ENCODE measurements at regions not wholly inside any gene's neighbourhood (a gene's known extent, or its start where the extent isn't known, plus 50 kb on each side); places are given as distances from the start of the nearest gene placed in this dataset.

DNA sequence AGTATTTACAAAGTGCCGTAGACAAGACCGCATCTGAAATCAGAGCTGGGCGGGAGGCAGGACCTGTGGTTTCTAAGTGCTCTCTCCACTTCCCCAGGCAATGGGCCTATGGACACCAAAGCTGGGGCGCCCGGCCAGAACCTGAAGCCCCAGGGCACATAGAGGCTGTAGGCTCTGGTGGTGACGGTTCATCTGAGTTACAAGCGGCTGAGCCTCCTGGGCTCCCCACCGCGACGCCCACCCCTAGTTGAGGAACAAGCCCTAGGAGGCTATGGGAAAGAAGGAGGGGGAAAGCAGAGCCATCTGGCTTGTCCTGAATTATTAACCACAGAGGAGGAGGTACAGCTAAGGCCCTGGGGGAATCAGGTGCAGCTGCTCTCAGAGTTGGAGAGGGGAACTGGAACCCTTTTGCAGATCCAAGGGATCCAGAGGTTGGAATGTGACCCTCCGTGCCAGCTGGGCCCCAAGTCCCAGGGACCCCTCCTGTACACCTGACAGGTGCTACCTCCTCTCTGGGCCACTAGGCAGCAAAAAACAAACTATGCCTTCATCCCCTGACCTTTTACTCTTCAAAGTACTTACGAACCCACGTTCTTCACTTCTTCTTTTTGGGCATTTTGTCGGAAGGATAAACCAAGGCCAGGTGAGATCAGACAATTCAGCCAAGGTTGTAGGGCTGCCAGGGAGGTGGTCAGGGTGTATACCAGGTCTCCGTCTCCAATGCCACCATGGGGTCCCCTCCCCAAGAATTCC, 77.2 kb downstream of the ARL6IP4 start:
- WGBS, 2 donors, result 87 to 96% methylated on average over 10 to 15 of the region's 15 CpGs
- Histone ChIP-seq H3K36me3 (no peaks in the 10 kb centered on the region), H3K9me3 (no peaks in the 10 kb centered on the region), H3K4me3 (replicated peaks in 1 of 3) (no peak overlapping the region), H3K4me1 (peaks cover 0 to 29% of the 10 kb centered on the region in 2 donors), H3K27ac (no peak overlapping the region), H3K27me3 (no peaks in the 10 kb centered on the region)
- TF ChIP-seq POLR2A (IDR thresholded peaks at IDR 0.05), result no peak
- TF ChIP-seq, protein P1, sequence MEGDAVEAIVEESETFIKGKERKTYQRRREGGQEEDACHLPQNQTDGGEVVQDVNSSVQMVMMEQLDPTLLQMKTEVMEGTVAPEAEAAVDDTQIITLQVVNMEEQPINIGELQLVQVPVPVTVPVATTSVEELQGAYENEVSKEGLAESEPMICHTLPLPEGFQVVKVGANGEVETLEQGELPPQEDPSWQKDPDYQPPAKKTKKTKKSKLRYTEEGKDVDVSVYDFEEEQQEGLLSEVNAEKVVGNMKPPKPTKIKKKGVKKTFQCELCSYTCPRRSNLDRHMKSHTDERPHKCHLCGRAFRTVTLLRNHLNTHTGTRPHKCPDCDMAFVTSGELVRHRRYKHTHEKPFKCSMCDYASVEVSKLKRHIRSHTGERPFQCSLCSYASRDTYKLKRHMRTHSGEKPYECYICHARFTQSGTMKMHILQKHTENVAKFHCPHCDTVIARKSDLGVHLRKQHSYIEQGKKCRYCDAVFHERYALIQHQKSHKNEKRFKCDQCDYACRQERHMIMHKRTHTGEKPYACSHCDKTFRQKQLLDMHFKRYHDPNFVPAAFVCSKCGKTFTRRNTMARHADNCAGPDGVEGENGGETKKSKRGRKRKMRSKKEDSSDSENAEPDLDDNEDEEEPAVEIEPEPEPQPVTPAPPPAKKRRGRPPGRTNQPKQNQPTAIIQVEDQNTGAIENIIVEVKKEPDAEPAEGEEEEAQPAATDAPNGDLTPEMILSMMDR (IDR thresholded peaks at IDR 0.05), result no peak
- DNase-seq, result no peak
- intact Hi-C loops (cut with DNase I), result no loop called here

DNA sequence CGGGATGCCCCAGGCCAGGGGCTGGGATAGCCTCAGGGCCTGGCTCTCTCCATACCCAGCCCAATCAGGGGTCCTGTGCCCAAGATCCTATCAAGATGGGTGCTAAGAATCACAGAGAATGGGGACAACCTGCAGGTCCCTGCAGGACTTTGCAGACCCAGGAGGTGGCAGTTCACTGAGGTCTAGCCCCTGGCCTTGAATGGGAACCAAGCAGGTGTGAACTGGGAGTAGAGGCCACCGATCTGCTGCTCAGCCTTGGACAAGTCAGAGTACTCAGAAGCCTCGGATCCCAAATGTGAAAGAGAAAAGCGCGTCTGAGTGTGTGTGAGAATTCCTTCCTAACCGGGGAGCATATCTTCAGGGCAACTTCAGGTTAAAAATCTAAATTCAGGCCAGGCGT, 76.2 kb downstream of the ARL6IP4 start:
- no peaks in the 10 kb centered on the region for H3K27me3 ChIP-seq
- 91 to 93% methylated on average over 6 to 7 of the region's 7 CpGs for WGBS, 2 donors
- no peaks in the 10 kb centered on the region for H3K9me3 ChIP-seq
- intact Hi-C loops (cut with DNase I), result no loop called here
- peaks cover 0 to 25% of the 10 kb centered on the region in 2 donors for H3K4me1 ChIP-seq
- DNase-seq, result no peak
- TF ChIP-seq POLR2A (IDR thresholded peaks at IDR 0.05), result no peak
- TF ChIP-seq, protein P1 (IDR thresholded peaks at IDR 0.05), result no peak
- no peak overlapping the region for H3K27ac ChIP-seq
- H3K4me3 ChIP-seq (replicated peaks in 1 of 3), result no peak overlapping the region
- no peaks in the 10 kb centered on the region for H3K36me3 ChIP-seq

DNA sequence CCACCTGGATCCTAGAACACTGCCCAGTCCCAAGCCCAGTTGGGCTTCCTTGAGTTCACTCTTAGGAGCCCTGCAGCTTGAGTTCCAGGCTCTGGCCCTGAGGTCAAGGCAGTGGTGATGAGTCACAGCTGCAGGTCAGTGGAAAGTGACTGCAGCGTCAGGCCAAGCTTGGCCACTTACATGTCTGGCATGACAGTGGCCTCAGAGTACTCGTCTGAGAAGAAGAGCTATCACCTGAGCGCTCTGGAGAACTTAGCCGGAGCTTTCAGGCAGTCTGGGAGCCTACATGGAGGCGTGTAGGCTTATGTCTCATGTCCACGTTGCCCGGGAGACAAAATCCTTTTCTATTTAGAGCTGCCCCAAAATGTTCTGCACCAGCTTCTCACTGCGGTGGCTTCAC, 75.6 kb downstream of the ARL6IP4 start:
- no peak overlapping the region for H3K27ac ChIP-seq
- peak; percentile 27 to 40 for DNase-seq
- TF ChIP-seq POLR2A (IDR thresholded peaks at IDR 0.05), result no peak
- TF ChIP-seq, protein P1 (IDR thresholded peaks at IDR 0.05), result no peak
- WGBS, 2 donors, result 79 to 97% methylated on average over 5 to 8 of the region's 8 CpGs
- H3K4me3 ChIP-seq (replicated peaks in 1 of 3), result no peak overlapping the region
- no peaks in the 10 kb centered on the region for H3K9me3 ChIP-seq
- H3K27me3 ChIP-seq, result no peaks in the 10 kb centered on the region
- intact Hi-C loops (cut with DNase I), result no loop called here
- H3K36me3 ChIP-seq, result no peaks in the 10 kb centered on the region
- peaks cover 0 to 25% of the 10 kb centered on the region in 2 donors for H3K4me1 ChIP-seq

DNA sequence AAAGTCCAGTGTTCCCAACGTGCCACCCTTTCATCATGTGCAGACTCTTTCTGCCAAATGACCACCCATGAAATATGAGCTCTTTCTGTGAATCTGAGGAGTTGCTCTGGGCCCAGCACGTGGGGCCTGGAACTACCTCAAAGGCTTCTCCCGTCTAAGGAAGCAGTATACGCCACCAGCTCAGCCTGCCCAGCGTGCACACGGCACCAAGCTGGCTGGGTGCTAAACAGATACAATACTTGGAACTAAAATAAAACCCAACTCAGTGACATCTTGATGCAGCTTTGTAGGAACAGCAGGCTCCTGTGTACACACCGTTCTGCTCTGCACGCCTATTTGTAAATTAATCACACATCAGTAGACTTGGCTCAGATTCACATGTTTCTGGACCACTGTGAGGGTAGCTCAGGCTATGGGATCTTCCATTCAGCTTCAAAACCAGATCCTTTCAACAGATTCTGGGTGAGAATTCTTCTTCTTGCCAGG, 74.8 kb downstream of the ARL6IP4 start:
- WGBS, 2 donors, result 82 to 84% methylated on average over 8 of the region's 8 CpGs
- TF ChIP-seq POLR2A (IDR thresholded peaks at IDR 0.05), result no peak
- TF ChIP-seq, protein P1 (IDR thresholded peaks at IDR 0.05), result no peak
- H3K27ac ChIP-seq, result no peak overlapping the region
- H3K4me3 ChIP-seq (replicated peaks in 1 of 3), result no peak overlapping the region
- H3K9me3 ChIP-seq, result no peaks in the 10 kb centered on the region
- H3K4me1 ChIP-seq, result peaks cover 0 to 24% of the 10 kb centered on the region in 2 donors
- no peaks in the 10 kb centered on the region for H3K36me3 ChIP-seq
- H3K27me3 ChIP-seq, result no peaks in the 10 kb centered on the region
- intact Hi-C loops (cut with DNase I), result no loop called here
- no peak for DNase-seq

DNA sequence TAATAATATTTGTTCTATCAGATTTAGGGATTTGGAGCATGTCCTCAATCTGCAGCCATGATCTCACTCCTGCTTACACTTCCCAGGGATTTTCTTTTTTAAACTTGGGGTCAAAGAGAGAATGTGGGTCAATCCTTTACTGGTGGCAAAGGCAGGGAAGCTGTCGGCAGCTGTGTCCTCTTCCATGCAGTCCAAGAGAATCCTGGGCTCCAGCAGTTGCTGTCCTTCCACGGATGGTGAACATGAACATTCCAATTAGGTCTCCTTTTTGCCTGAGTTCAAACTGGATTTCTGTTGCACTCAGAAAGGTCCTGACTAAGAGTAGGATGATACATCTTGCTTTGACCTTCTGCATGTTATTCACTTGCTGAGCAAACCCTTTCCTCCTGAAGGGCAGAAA, 73.9 kb downstream of the ARL6IP4 start:
- TF ChIP-seq, protein P1 (IDR thresholded peaks at IDR 0.05), result no peak
- Histone ChIP-seq H3K4me3 (replicated peaks in 1 of 3) (no peak overlapping the region), H3K27ac (no peak overlapping the region), H3K36me3 (no peaks in the 10 kb centered on the region), H3K27me3 (no peaks in the 10 kb centered on the region), H3K9me3 (no peaks in the 10 kb centered on the region), H3K4me1 (peaks cover 0 to 15% of the 10 kb centered on the region in 2 donors)
- no peak for DNase-seq
- WGBS, 2 donors, result 88 to 91% methylated on average over 2 of the region's 2 CpGs
- intact Hi-C loops (cut with DNase I), result no loop called here
